ENCODE measurements at regions not wholly inside any gene's neighbourhood (a gene's known extent, or its start where the extent isn't known, plus 50 kb on each side); places are given as distances from the start of the nearest gene placed in this dataset.

DNA sequence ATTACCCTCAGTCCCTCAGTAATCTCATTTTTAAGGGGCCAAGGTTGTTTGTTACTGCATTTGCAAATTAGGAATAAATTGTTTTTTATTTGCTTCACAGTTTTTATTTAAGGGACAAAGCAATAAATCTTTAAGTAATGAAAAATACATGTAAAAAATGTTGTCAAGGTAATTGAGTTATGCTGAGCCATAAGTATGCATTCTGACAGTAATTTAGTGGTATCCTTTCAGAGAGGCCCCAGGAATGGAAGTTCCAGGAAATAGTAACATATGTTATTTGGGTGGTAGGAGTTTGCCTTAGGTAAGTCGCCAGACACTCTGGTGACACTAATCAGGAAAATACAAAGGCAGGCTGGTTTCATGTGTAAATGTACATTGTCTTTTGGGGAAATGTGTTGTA, 1787.9 kb upstream of the WWC1 start:
- no peak overlapping the region for H2AFZ ChIP-seq (ENCODE audit: insufficient read depth, low read depth, low read length, poor library complexity, severe bottlenecking)
- H3K9ac ChIP-seq (ENCODE audit: insufficient read depth, low read length, poor library complexity, severe bottlenecking): no peak overlapping the region
- TF ChIP-seq, protein P1, sequence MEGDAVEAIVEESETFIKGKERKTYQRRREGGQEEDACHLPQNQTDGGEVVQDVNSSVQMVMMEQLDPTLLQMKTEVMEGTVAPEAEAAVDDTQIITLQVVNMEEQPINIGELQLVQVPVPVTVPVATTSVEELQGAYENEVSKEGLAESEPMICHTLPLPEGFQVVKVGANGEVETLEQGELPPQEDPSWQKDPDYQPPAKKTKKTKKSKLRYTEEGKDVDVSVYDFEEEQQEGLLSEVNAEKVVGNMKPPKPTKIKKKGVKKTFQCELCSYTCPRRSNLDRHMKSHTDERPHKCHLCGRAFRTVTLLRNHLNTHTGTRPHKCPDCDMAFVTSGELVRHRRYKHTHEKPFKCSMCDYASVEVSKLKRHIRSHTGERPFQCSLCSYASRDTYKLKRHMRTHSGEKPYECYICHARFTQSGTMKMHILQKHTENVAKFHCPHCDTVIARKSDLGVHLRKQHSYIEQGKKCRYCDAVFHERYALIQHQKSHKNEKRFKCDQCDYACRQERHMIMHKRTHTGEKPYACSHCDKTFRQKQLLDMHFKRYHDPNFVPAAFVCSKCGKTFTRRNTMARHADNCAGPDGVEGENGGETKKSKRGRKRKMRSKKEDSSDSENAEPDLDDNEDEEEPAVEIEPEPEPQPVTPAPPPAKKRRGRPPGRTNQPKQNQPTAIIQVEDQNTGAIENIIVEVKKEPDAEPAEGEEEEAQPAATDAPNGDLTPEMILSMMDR (IDR thresholded peaks at IDR 0.05): no peak
- H3K79me2 ChIP-seq (ENCODE audit: insufficient read depth, low read length): no peaks in the 10 kb centered on the region
- no peak overlapping the region for H3K4me2 ChIP-seq (replicated peaks; ENCODE audit: extremely low read depth, low read length, poor library complexity, severe bottlenecking)
- no peaks in the 10 kb centered on the region for H3K4me1 ChIP-seq (ENCODE audit: control insufficient read depth in 1 of 2, insufficient read depth in 2 of 2, low read length in 2 of 2)
- intact Hi-C loops (cut with micrococcal nuclease): no loop called here
- Mint-ChIP-seq H3K36me3 (no peaks in the 10 kb centered on the region), H3K4me3 (no peak overlapping the region), H3K4me1 (no peaks in the 10 kb centered on the region), H3K9me3 (peaks cover 0 to 6% (median 3%) of the 10 kb centered on the region in 7 donors), H3K27ac (no peak overlapping the region), H3K27me3 (ENCODE audit: low read depth in 3 of 3) (peaks cover 0 to 2% (median 0%) of the 10 kb centered on the region in 3 donors)
- peaks cover 4 to 16% of the 10 kb centered on the region in 2 donors for H3K9me3 ChIP-seq (replicated peaks in 1 of 2; ENCODE audit: control insufficient read depth in 1 of 2, insufficient read depth in 1 of 2, low read length in 2 of 2)
- DNase-seq: no peak
- no peak overlapping the region for H3K4me3 ChIP-seq (replicated peaks in 1 of 3; ENCODE audit: low read depth in 2 of 3, low read length in 3 of 3)
- no CpG with 5 or more reads among the region's 1 CpG for WGBS (ENCODE audit: insufficient coverage)
- no peaks in the 10 kb centered on the region for H4K20me1 ChIP-seq (ENCODE audit: insufficient read depth, low read length)
- H3K27me3 ChIP-seq (ENCODE audit: control insufficient read depth in 2 of 2, insufficient read depth in 2 of 2, low read length in 2 of 2): no peaks in the 10 kb centered on the region
- no peaks in the 10 kb centered on the region for H3K36me3 ChIP-seq (replicated peaks in 1 of 2; ENCODE audit: control insufficient read depth in 1 of 2, insufficient read depth in 2 of 2, low read length in 2 of 2)
- H3K27ac ChIP-seq (ENCODE audit: low read depth in 1 of 2, low read length in 2 of 2): no peak overlapping the region

GRCh38 chr5:166505067-166505466, 1786.4 kb upstream of the WWC1 start:
- Mint-ChIP-seq H3K27me3 (ENCODE audit: low read depth in 3 of 3) (peaks cover 0 to 2% (median 0%) of the 10 kb centered on the region in 3 donors), H3K4me1 (no peaks in the 10 kb centered on the region), H3K4me3 (no peak overlapping the region), H3K9me3 (peaks cover 0 to 6% (median 3%) of the 10 kb centered on the region in 7 donors), H3K36me3 (no peaks in the 10 kb centered on the region), H3K27ac (no peak overlapping the region)
- H3K9me3 ChIP-seq (replicated peaks in 1 of 2; ENCODE audit: control insufficient read depth in 1 of 2, insufficient read depth in 1 of 2, low read length in 2 of 2): peaks cover 4 to 13% of the 10 kb centered on the region in 2 donors
- no peak overlapping the region for H3K27ac ChIP-seq (ENCODE audit: low read depth in 1 of 2, low read length in 2 of 2)
- H3K27me3 ChIP-seq (ENCODE audit: control insufficient read depth in 2 of 2, insufficient read depth in 2 of 2, low read length in 2 of 2): no peaks in the 10 kb centered on the region
- no peak overlapping the region for H3K4me3 ChIP-seq (replicated peaks in 1 of 3; ENCODE audit: low read depth in 2 of 3, low read length in 3 of 3)
- H2AFZ ChIP-seq (ENCODE audit: insufficient read depth, low read depth, low read length, poor library complexity, severe bottlenecking): no peak overlapping the region
- no peaks in the 10 kb centered on the region for H3K36me3 ChIP-seq (replicated peaks in 1 of 2; ENCODE audit: control insufficient read depth in 1 of 2, insufficient read depth in 2 of 2, low read length in 2 of 2)
- TF ChIP-seq, protein P1 (IDR thresholded peaks at IDR 0.05): no peak
- H3K79me2 ChIP-seq (ENCODE audit: insufficient read depth, low read length): no peaks in the 10 kb centered on the region
- no peak overlapping the region for H3K9ac ChIP-seq (ENCODE audit: insufficient read depth, low read length, poor library complexity, severe bottlenecking)
- no peak overlapping the region for H3K4me2 ChIP-seq (replicated peaks; ENCODE audit: extremely low read depth, low read length, poor library complexity, severe bottlenecking)
- WGBS (ENCODE audit: insufficient coverage): no CpG with 5 or more reads among the region's 2 CpGs
- DNase-seq: no peak
- H4K20me1 ChIP-seq (ENCODE audit: insufficient read depth, low read length): no peaks in the 10 kb centered on the region
- intact Hi-C loops (cut with micrococcal nuclease): no loop called here
- no peaks in the 10 kb centered on the region for H3K4me1 ChIP-seq (ENCODE audit: control insufficient read depth in 1 of 2, insufficient read depth in 2 of 2, low read length in 2 of 2)

Measured in CD14-positive monocyte (primary cell).